ENCODE measurements at regions not wholly inside any gene's neighbourhood (a gene's known extent, or its start where the extent isn't known, plus 50 kb on each side); places are given as distances from the start of the nearest gene placed in this dataset.

DNA sequence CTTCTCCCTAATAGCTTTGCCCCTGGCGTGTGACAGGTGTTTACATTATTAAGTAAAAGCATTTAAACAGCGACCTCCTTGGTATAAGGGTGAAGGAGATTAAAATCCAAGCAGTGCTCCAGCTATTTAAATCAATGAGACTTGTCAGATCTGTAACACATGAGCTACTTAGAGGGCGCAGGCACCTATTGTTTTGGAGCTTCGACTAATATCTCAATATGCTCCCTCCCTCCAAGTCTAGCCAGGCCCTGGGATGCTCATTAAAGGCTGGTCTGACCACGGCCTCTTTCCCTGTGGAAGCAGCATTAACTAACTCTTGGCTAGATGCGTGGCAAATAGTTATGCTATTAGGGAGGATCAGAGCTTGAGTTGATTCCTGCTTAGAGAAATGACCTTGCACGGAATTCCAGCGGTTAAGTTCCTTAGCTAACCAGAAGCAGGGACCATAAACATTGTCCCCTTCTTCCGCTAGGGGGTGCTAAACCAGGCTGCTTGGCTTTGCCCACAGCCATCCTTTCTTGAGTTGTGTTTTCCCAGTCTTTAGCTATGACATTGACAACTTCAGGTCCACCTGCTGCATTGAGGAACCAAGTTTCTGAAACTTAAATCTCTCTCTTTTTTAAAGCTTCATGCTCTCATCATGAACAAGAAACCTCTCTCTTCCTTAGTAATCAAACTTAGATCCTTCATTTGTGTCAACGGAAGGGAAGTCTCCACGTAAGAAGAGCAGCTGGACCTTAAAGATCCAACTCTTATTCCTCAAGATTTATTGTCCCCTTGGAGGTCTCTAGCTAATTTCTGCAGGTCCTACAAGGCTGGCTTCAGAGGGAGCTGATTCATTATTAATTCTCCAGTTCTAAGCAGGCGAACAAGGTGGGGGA, 80.7 kb upstream of the IGFBP7 start:
- Histone ChIP-seq H2AFZ (ENCODE audit: control insufficient read depth, low read depth, low read length) (no peak overlapping the region), H3K4me3 (no peak overlapping the region), H3K27me3 (replicated peaks in 1 of 2; ENCODE audit: control insufficient read depth in 2 of 2, insufficient read depth in 2 of 2, low read length in 1 of 2) (peaks cover 0 to 1% of the 10 kb centered on the region in 2 experiments; a peak in 2 of 4 replicates), H3K4me1 (ENCODE audit: control insufficient read depth, insufficient read depth, low read length) (no peaks in the 10 kb centered on the region), H4K20me1 (ENCODE audit: control insufficient read depth, insufficient read depth) (peaks cover 3% of the 10 kb centered on the region; the same call in 1 of the 2 replicates), H3K9me3 (replicated peaks; ENCODE audit: control insufficient read depth, insufficient read depth, low read length) (no peaks in the 10 kb centered on the region), H3K9ac (ENCODE audit: control insufficient read depth, insufficient read depth, low read length) (no peak overlapping the region), H3K27ac (ENCODE audit: control insufficient read depth, insufficient read depth) (no peak overlapping the region), H3K36me3 (ENCODE audit: control insufficient read depth in 2 of 2, insufficient read depth in 2 of 2, low read length in 1 of 2) (no peaks in the 10 kb centered on the region), H3K4me2 (ENCODE audit: control insufficient read depth, insufficient read depth) (no peak overlapping the region), H3K79me2 (ENCODE audit: control insufficient read depth, insufficient read depth, low read length) (no peaks in the 10 kb centered on the region)
- no TSS peak for BruUV-seq (replicated peaks)
- ChIA-PET CTCF (interaction anchor here (0.6 to 3.0 kb wide), 20 partner anchors 8 to 217 kb away, joined by 3 to 21 read pairs (median 4); no protein-coding TSS in a partner anchor), SMC1A (ENCODE audit: uncharacterized antibody, unreplicated experiment) (interaction anchor here (0.7 to 2.4 kb wide), 5 partner anchors 8 to 28 kb away, joined by 3 to 8 read pairs (median 4); no protein-coding TSS in a partner anchor), POLR2A (interaction anchor here (1.0 kb wide), 1 partner anchor 75 kb away, joined by 3 read pairs; no protein-coding TSS in a partner anchor), RAD21 (ENCODE audit: unreplicated experiment) (no interaction called here)
- FAIRE-seq = peak; percentile 74
- in situ Hi-C loops (cut with MboI) = no loop called here
- TF ChIP-seq JUNB (IDR thresholded peaks at IDR 0.05) = no peak
- no peak for TF ChIP-seq STAT3 (IDR thresholded peaks at IDR 0.05; ENCODE audit: low read depth, low read length)
- TF ChIP-seq IRF5 (IDR thresholded peaks at IDR 0.05; ENCODE audit: borderline replicate concordance) = no peak
- no peak for TF ChIP-seq RB1 (IDR thresholded peaks at IDR 0.05; ENCODE audit: borderline replicate concordance)
- peak; percentile 44 to 83 (median 78) for TF ChIP-seq CTCF (IDR thresholded peaks at IDR 0.05 in 2 of 3, conservative IDR thresholded peaks at IDR 0.05 in 1 of 3; ENCODE audit: control insufficient read depth in 2 of 3, extremely low read depth in 1 of 3, insufficient read depth in 1 of 3, low read depth in 3 of 3, low read length in 3 of 3)
- no peak for TF ChIP-seq ZNF207 (IDR thresholded peaks at IDR 0.05; ENCODE audit: borderline replicate concordance)
- no peak for TF ChIP-seq PML (IDR thresholded peaks at IDR 0.05; ENCODE audit: low read length)
- no peak for TF ChIP-seq ZBTB33 (IDR thresholded peaks at IDR 0.05)
- peak; percentile 35; the same call in 1 of the 2 replicates for TF ChIP-seq RAD21 (IDR thresholded peaks at IDR 0.05; ENCODE audit: insufficient read depth, low read depth, low read length)
- TF ChIP-seq ASH2L (IDR thresholded peaks at IDR 0.05; ENCODE audit: borderline replicate concordance, low read depth) = no peak
- TF ChIP-seq MXI1 (IDR thresholded peaks at IDR 0.05; ENCODE audit: low read depth, low read length) = no peak
- ATAC-seq = peak; percentile 78
- intact Hi-C loops (cut with micrococcal nuclease; ENCODE audit: unreplicated experiment) = no loop called here
- WGBS (ENCODE audit: insufficient coverage, insufficient replicate concordance, low lambda C conversion rate, missing lambda C conversion rate) = 15% methylated on average over 12 of the region's 12 CpGs
- no peak for DNase-seq (ENCODE audit: low read depth, low spot score)

Data from GM12878 (cell line).